ENCODE measurements at regions not wholly inside any gene's neighbourhood (a gene's known extent, or its start where the extent isn't known, plus 50 kb on each side); places are given as distances from the start of the nearest gene placed in this dataset.
"Not testable (repeated sequence)": the region's sequence is repeated elsewhere in the genome, so short reads cannot be mapped to it uniquely, and the experiment has no call there.

GRCh38 chr21:27555996-27556395 lies 589.1 kb upstream of the ADAMTS5 start:
- no peak for DNase-seq (ENCODE audit: low read depth, low spot score)
- no peaks in the 10 kb centered on the region for H3K4me1 Mint-ChIP-seq
- TF ChIP-seq CTCF (conservative IDR thresholded peaks at IDR 0.05), result no peak
- H3K36me3 Mint-ChIP-seq (ENCODE audit: low read depth), result peaks cover 10% of the 10 kb centered on the region
- H3K27ac Mint-ChIP-seq (ENCODE audit: unreplicated experiment), result no peak overlapping the region
- no peaks in the 10 kb centered on the region for H3K27me3 Mint-ChIP-seq (ENCODE audit: low read depth)
- H3K9me3 Mint-ChIP-seq, result peaks cover 22% of the 10 kb centered on the region
- H3K4me3 Mint-ChIP-seq, result no peak overlapping the region

GRCh38 chr21:27550287-27550686 lies 583.4 kb upstream of the ADAMTS5 start:
- no peak overlapping the region for H3K4me3 Mint-ChIP-seq
- peaks cover 15% of the 10 kb centered on the region for H3K9me3 Mint-ChIP-seq
- TF ChIP-seq CTCF (conservative IDR thresholded peaks at IDR 0.05), result no peak
- no peaks in the 10 kb centered on the region for H3K4me1 Mint-ChIP-seq
- DNase-seq (ENCODE audit: low read depth, low spot score), result no peak
- H3K27ac Mint-ChIP-seq (ENCODE audit: unreplicated experiment), result no peak overlapping the region
- peaks cover 10% of the 10 kb centered on the region for H3K36me3 Mint-ChIP-seq (ENCODE audit: low read depth)
- no peaks in the 10 kb centered on the region for H3K27me3 Mint-ChIP-seq (ENCODE audit: low read depth)

- DNase-seq (ENCODE audit: low read depth, low spot score), result no peak
- TF ChIP-seq CTCF (conservative IDR thresholded peaks at IDR 0.05), result no peak
- H3K36me3 Mint-ChIP-seq (ENCODE audit: low read depth), result peaks cover 10% of the 10 kb centered on the region
- H3K4me3 Mint-ChIP-seq, result no peak overlapping the region
- no peaks in the 10 kb centered on the region for H3K4me1 Mint-ChIP-seq
- peaks cover 12% of the 10 kb centered on the region for H3K9me3 Mint-ChIP-seq
- no peak overlapping the region for H3K27ac Mint-ChIP-seq (ENCODE audit: unreplicated experiment)
- H3K27me3 Mint-ChIP-seq (ENCODE audit: low read depth), result no peaks in the 10 kb centered on the region
Measured at GRCh38 chr21:27548486-27548885, 581.6 kb upstream of the ADAMTS5 start.

GRCh38 chr21:27545754-27546349 lies 579.0 kb upstream of the ADAMTS5 start:
- Mint-ChIP-seq H3K27me3 (ENCODE audit: low read depth) (no peaks in the 10 kb centered on the region), H3K9me3 (no peaks in the 10 kb centered on the region), H3K4me3 (no peak overlapping the region), H3K36me3 (ENCODE audit: low read depth) (no peaks in the 10 kb centered on the region), H3K4me1 (no peaks in the 10 kb centered on the region), H3K27ac (ENCODE audit: unreplicated experiment) (no peak overlapping the region)
- DNase-seq (ENCODE audit: low read depth, low spot score), result no peak
- no peak for TF ChIP-seq CTCF (conservative IDR thresholded peaks at IDR 0.05)

GRCh38 chr21:27542126-27542525 lies 575.2 kb upstream of the ADAMTS5 start:
- H3K36me3 Mint-ChIP-seq (ENCODE audit: low read depth); H3K27me3 Mint-ChIP-seq (ENCODE audit: low read depth); H3K4me3 Mint-ChIP-seq; H3K4me1 Mint-ChIP-seq; DNase-seq (ENCODE audit: low read depth, low spot score); H3K9me3 Mint-ChIP-seq: not testable (repeated sequence)
- H3K27ac Mint-ChIP-seq (ENCODE audit: unreplicated experiment), result peak overlapping the region; percentile 75

GRCh38 chr21:27536319-27536718 lies 569.4 kb upstream of the ADAMTS5 start:
- DNase-seq (ENCODE audit: low read depth, low spot score), result no peak
- Mint-ChIP-seq H3K36me3 (ENCODE audit: low read depth) (no peaks in the 10 kb centered on the region), H3K4me1 (no peaks in the 10 kb centered on the region), H3K27me3 (ENCODE audit: low read depth) (no peaks in the 10 kb centered on the region), H3K27ac (ENCODE audit: unreplicated experiment) (no peak overlapping the region), H3K9me3 (no peaks in the 10 kb centered on the region), H3K4me3 (no peak overlapping the region)
- no peak for TF ChIP-seq CTCF (conservative IDR thresholded peaks at IDR 0.05)

Measured in neural crest cell (in vitro differentiated cells).